Epithelial cell of proximal tubule (primary cell): ENCODE measurements at regions not wholly inside any gene's neighbourhood (a gene's known extent, or its start where the extent isn't known, plus 50 kb on each side); places are given as distances from the start of the nearest gene placed in this dataset.

Experiments
- DNase-seq: peaks from one replicate; pipeline ENCODE4 v3.0.0-alpha.2; 2011; ENCODE audit warnings: low read depth
- H3K4me3 ChIP-seq: 2 replicates; pipeline ENCODE4 v1.5.1; 2011; ENCODE audit warnings: low read depth, mild to moderate bottlenecking, low read length
- TF ChIP-seq, protein P1 (sequence below): conservative IDR thresholded peaks from 2 replicates; pipeline ENCODE4 v1.5.1; 2012; ENCODE audit warnings: low read depth, mild to moderate bottlenecking, low read length

GRCh38 chr2:84278386-84278785 is 180.7 kb downstream of the SUCLG1 start:
- no peak overlapping the region for H3K4me3 ChIP-seq
- TF ChIP-seq, protein P1, sequence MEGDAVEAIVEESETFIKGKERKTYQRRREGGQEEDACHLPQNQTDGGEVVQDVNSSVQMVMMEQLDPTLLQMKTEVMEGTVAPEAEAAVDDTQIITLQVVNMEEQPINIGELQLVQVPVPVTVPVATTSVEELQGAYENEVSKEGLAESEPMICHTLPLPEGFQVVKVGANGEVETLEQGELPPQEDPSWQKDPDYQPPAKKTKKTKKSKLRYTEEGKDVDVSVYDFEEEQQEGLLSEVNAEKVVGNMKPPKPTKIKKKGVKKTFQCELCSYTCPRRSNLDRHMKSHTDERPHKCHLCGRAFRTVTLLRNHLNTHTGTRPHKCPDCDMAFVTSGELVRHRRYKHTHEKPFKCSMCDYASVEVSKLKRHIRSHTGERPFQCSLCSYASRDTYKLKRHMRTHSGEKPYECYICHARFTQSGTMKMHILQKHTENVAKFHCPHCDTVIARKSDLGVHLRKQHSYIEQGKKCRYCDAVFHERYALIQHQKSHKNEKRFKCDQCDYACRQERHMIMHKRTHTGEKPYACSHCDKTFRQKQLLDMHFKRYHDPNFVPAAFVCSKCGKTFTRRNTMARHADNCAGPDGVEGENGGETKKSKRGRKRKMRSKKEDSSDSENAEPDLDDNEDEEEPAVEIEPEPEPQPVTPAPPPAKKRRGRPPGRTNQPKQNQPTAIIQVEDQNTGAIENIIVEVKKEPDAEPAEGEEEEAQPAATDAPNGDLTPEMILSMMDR, result no peak

DNA sequence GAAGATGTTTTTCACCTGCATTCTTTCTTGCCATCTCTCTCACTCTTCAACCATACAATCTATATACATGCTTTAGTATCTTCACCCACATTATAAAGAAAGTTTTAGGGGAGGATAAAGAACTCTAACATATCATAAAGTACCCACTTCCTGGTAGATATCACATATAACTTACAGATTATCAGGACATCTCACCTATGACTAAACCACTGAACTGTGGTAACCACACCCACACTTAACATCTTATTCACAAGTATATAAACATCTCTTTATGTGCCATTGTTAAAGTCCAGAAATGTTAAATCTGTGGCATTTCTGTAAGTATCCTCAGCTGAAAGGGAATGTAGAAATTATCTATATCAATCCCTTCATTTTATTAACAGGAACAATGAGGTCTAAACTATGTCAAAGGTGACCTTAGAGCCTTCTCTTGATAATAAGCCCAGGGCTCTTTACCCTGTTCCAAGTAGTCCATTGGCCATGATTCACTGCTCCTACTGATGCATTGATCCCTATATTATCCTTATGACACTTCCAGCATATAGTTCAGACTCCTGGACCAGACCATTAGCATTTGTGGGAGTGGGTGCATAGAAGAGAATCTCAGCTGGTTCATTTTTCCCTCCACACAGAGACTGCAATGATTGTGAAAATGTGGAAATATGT is 182.4 kb downstream of the SUCLG1 start:
- DNase-seq, result no peak
- H3K4me3 ChIP-seq, result no peak overlapping the region
- TF ChIP-seq, protein P1, result no peak

More at GRCh38 chr2:84278386-84278785, 180.7 kb downstream of the SUCLG1 start:
- DNase-seq, result no peak

- TF ChIP-seq, protein P1, result no peak
- DNase-seq, result no peak
Measured at GRCh38 chr2:84273406-84273805, 185.7 kb downstream of the SUCLG1 start.

GRCh38 chr2:84271977-84272376 is 187.1 kb downstream of the SUCLG1 start:
- H3K4me3 ChIP-seq, result no peak overlapping the region
- TF ChIP-seq, protein P1, result no peak
- no peak for DNase-seq

More at GRCh38 chr2:84273406-84273805, 185.7 kb downstream of the SUCLG1 start:
- no peak overlapping the region for H3K4me3 ChIP-seq

DNA sequence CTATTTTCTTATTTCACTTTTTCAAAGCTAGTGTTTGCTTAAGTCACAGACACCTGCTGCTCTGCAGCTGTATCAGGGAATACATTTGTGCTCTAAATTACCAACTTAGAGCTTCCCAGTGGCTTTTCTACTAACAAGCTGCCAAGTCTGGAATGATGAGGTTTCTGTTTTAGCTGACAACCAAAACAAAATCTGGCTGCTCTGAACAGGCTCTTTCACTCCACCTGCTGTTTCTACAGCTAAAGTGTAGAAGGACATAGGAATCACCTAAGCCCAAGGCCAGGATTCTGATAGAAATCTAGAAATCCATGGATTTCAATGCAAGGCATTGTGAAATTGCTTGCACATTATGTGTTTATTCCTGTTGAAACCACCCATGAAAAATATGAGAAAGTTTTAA is 201.2 kb downstream of the SUCLG1 start:
- TF ChIP-seq, protein P1, result peak; percentile 44
- no peak overlapping the region for H3K4me3 ChIP-seq
- DNase-seq, result no peak

GRCh38 chr2:84251651-84252302 is 207.3 kb downstream of the SUCLG1 start:
- H3K4me3 ChIP-seq, result no peak overlapping the region
- TF ChIP-seq, protein P1, result no peak
- DNase-seq, result no peak
